ENCODE measurements at regions not wholly inside any gene's neighbourhood (a gene's known extent, or its start where the extent isn't known, plus 50 kb on each side); places are given as distances from the start of the nearest gene placed in this dataset.

GRCh38 chr15:69891070-69891536 is 206.6 kb downstream of the TLE3 start:
- TF ChIP-seq MAZ (IDR thresholded peaks at IDR 0.05; ENCODE audit: borderline replicate concordance, low read depth, low read length) = no peak
- TF ChIP-seq, protein P1, sequence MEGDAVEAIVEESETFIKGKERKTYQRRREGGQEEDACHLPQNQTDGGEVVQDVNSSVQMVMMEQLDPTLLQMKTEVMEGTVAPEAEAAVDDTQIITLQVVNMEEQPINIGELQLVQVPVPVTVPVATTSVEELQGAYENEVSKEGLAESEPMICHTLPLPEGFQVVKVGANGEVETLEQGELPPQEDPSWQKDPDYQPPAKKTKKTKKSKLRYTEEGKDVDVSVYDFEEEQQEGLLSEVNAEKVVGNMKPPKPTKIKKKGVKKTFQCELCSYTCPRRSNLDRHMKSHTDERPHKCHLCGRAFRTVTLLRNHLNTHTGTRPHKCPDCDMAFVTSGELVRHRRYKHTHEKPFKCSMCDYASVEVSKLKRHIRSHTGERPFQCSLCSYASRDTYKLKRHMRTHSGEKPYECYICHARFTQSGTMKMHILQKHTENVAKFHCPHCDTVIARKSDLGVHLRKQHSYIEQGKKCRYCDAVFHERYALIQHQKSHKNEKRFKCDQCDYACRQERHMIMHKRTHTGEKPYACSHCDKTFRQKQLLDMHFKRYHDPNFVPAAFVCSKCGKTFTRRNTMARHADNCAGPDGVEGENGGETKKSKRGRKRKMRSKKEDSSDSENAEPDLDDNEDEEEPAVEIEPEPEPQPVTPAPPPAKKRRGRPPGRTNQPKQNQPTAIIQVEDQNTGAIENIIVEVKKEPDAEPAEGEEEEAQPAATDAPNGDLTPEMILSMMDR (conservative IDR thresholded peaks at IDR 0.05; ENCODE audit: low read depth, low read length) = no peak
- no peak for TF ChIP-seq SMC3 (IDR thresholded peaks at IDR 0.05; ENCODE audit: low read depth, low read length)
- no peak for TF ChIP-seq FOS (IDR thresholded peaks at IDR 0.05; ENCODE audit: low read depth, low read length)
- no peak for TF ChIP-seq POLR2A (IDR thresholded peaks at IDR 0.05; ENCODE audit: low read depth, low read length)
- TF ChIP-seq, protein P2, sequence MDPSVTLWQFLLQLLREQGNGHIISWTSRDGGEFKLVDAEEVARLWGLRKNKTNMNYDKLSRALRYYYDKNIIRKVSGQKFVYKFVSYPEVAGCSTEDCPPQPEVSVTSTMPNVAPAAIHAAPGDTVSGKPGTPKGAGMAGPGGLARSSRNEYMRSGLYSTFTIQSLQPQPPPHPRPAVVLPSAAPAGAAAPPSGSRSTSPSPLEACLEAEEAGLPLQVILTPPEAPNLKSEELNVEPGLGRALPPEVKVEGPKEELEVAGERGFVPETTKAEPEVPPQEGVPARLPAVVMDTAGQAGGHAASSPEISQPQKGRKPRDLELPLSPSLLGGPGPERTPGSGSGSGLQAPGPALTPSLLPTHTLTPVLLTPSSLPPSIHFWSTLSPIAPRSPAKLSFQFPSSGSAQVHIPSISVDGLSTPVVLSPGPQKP (IDR thresholded peaks at IDR 0.05; ENCODE audit: borderline replicate concordance, low read depth, low read length) = no peak
- no peak for TF ChIP-seq USF2 (IDR thresholded peaks at IDR 0.05; ENCODE audit: low read depth, low read length)
- no peak for TF ChIP-seq CEBPB (IDR thresholded peaks at IDR 0.05; ENCODE audit: low read depth, low read length)
- TF ChIP-seq NFE2L2 (IDR thresholded peaks at IDR 0.05; ENCODE audit: low read depth, low read length) = no peak
- no peak for TF ChIP-seq RCOR1 (IDR thresholded peaks at IDR 0.05; ENCODE audit: insufficient replicate concordance, low read length)
- TF ChIP-seq RAD21 (IDR thresholded peaks at IDR 0.05; ENCODE audit: low read length) = no peak
